NCI-H1092 treated with DMSO at 0.1 percent for 48 hours (cell line): ENCODE measurements at regions not wholly inside any gene's neighbourhood (a gene's known extent, or its start where the extent isn't known, plus 50 kb on each side); places are given as distances from the start of the nearest gene placed in this dataset.

Experiments
- DNase-seq: peaks from one replicate; lab custom pipeline; 2025; lab: John Stamatoyannopoulos, UW

DNA sequence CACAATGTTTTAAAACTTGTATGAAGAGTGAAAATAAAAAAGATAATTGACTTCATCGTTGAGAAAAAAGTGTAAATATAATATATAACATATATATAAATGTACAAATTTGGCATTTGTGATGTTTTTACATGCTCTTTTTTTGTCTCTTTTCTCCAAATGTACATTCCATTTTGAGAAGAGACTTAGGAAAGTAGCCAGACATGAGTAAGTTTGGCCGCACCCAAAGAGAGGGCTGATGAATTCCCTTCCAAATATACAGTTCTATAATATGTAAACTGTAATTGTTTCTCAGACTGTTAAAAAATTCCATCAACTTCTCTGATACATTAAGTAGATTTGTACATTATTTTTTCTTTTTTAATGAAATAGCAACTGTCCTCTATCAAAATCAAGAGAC lies 193.2 kb upstream of the MAP3K1 start:
- no peak for DNase-seq

- no peak for DNase-seq
Observed at GRCh38 chr5:56620903-56621677, 194.3 kb upstream of the MAP3K1 start.

- DNase-seq = no peak
Observed at GRCh38 chr5:56617998-56618397, 197.4 kb upstream of the MAP3K1 start.

DNA sequence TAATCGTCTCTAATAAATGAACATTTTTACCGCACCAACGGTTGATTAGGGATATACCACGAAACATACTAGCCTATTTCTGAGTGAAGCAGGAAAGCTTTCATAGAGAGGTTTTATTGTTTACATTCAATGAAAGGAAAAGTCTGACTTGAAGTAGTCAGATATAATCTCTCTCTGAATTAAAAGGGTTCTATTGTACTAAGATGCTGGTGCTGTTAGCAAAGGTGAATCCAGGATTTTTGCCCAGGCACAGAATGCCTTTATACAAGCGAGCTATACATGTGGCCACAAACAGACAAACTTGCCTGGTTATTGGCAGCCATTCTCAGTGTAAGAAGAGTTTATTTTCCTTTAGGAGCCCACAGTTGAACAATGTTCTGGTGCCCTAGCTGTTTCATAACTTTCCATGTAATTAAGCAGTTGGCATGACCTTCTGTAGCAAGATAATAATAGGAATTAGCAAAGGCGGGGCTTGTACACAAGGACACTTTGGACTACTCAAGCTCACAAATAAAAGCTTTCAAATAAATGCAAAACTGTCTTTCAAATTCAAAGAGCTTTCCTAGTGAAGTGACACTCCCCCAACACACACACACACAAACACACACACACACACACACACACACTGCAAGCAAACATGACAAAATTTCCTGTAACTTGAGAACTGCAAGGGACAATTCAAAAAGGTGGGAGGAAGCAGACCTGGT lies 198.7 kb upstream of the MAP3K1 start:
- no peak for DNase-seq

DNA sequence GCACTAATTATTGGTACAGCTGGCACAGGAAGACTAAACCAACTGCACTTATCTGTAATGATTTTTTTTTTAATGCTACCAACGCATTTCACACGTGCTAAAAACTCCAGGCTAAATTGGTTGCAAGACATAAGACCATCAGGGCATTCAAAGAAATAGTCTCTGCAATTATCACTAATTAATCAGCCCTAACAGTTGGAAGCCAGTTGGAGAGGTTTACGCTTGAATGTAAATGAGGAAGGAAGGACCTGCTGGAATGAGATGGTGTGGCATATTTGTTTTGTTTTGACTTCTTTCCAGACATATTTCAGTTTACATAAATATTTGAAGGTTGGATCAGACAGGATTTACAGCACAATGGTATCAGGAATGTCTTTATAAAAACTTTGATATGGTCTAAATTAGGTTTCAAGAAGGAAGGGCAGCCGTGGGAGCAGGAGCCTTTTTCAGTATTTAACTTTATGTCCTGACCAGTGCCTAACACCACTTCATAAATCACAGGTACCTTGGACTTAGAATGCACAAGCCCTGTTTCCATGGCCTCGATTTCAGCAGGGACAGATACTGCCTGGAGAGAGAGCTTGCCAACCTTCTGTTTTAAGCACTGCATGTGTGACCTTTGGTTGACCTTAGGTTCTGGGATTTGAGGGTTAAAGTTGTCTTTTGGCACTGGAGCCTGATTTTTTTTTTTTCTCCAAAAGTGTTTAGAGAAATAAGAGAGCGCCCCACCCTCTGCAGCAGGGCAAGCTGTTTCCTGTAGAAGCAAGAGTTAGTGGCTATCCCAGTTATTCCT lies 199.8 kb upstream of the MAP3K1 start:
- DNase-seq = no peak

- no peak for DNase-seq
Observed at GRCh38 chr5:56612759-56613158, 202.6 kb upstream of the MAP3K1 start.

- DNase-seq = no peak
Observed at GRCh38 chr5:56612353-56612752, 203.0 kb upstream of the MAP3K1 start.

GRCh38 chr5:56610093-56610698 lies 205.2 kb upstream of the MAP3K1 start:
- no peak for DNase-seq

- DNase-seq = no peak
Observed at GRCh38 chr5:56608217-56608925, 207.0 kb upstream of the MAP3K1 start.

DNA sequence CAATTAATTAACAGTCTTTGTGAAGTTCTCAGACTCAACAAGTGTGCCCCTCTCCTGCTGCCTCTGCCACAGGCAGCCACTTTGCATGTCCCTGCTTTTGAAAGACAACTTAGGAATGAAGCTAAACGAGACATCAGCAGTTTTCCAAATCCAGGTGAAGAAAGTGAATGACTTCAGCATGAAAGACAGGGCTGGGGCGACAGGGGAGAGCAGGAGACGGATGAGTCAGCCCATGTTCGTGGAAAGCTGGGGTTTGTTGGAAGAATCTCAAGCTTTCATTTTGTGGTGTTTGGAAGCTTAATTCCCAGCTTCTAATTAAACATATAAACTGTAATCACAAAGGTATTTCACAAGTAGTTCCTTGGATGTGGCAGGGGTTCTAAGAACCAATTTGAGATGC lies 207.8 kb upstream of the MAP3K1 start:
- DNase-seq = no peak

GRCh38 chr5:56607074-56607473 lies 208.3 kb upstream of the MAP3K1 start:
- DNase-seq = no peak

DNA sequence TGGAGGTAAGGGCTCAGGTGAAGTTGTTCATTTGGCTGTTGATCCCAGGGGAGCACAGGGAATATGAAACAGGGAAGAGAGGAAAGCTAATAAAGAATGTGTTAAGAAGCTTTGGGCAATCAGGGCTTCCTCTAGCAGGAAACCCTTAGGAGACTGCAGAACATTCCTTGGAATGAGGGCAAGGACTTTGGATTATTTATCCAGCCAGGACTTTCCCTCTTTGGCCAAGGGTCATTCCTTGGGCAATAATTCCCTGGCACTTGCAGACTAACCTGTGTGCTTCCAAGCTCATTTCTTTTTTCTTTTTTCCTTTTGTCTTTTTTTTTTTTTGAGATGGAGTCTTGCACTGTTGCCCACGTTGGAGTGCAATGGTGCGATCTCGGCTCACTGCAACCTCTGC lies 209.2 kb upstream of the MAP3K1 start:
- DNase-seq = no peak

GRCh38 chr5:56605231-56605630 lies 210.1 kb upstream of the MAP3K1 start:
- no peak for DNase-seq

- no peak for DNase-seq
Observed at GRCh38 chr5:56601641-56602071, 213.7 kb upstream of the MAP3K1 start.

DNA sequence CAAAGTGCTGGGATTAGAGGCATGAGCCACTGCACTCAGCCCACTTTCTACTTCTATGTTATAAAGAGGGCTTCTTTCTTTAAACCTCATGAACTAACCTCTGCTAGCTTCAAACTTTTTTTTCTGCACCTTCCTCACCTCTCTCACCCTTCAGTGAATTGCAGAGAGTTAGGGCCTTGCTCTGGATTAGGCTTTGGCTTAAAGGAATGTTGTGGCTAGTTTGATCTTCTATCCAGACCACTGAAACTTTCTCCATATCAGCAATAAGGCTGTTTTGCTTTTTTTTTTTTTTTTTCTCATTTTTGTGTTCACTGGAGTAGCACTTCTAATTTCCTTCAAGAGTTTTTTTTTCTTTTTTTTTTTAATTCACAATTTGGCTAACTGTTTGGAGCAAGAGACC lies 216.4 kb upstream of the MAP3K1 start:
- DNase-seq = no peak

DNA sequence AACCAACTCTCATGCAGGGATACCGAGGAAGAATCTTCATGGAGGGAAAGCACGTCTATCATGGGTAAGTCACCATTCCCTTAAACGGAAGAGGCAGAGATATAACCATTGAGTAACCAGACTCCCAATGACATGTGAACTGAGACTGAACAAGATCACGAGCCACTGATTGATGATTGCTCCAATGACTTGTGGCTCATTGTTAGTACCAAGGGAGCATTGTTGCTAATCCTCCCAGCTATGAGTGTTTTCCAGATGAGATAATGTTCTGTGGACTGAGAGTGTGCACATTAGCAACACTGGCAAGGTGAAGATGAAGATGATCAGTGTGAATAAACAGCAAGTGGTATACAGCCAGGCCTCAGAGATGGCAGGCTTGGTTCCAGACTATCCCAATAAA lies 219.2 kb upstream of the MAP3K1 start:
- no peak for DNase-seq

DNA sequence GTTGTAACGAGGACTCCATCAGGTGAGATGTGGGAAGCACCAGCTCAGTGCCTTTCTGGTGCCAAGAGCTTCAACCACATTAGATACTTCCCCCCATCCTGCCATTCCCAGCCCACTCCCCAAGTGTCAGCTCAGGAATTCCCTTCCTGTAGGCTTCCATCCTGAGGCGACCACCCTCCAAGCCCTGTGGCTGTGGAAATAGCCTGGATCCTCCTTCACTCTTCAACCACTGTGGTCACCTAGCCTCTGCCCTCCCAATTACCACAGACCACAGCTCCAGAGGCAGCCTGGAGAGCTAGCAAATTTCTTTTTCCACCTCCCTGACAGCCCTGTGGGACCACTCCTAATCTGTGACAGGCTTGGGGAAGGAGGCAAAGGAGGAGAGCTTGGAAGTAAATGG lies 219.8 kb upstream of the MAP3K1 start:
- DNase-seq = no peak

GRCh38 chr5:56594792-56595191 lies 220.6 kb upstream of the MAP3K1 start:
- DNase-seq = no peak

GRCh38 chr5:56591081-56591480 lies 224.3 kb upstream of the MAP3K1 start:
- DNase-seq = no peak

GRCh38 chr5:56589481-56589860 lies 225.9 kb upstream of the MAP3K1 start:
- peak; percentile 54 for DNase-seq

GRCh38 chr5:56588636-56589480 lies 226.5 kb upstream of the MAP3K1 start:
- DNase-seq = peak; percentile 54
